Suprapubic skin (tissue), 4 donors: ENCODE measurements at regions not wholly inside any gene's neighbourhood (a gene's known extent, or its start where the extent isn't known, plus 50 kb on each side); places are given as distances from the start of the nearest gene placed in this dataset.
A peak's percentile ranks its signal among the peaks of the same experiment; 100 is the strongest.

Experiments
- DNase-seq, 2 donors: peaks; one replicate each; pipeline ENCODE4 v3.0.0-alpha.2; 2019; ENCODE audit warnings: low spot score in 2 of 2
- H3K27ac ChIP-seq: fragments of 200-600 bp; sonication (generic); one replicate; pipeline ENCODE4 v1.5.1; 2019
- H3K27me3 ChIP-seq: fragments of 200-600 bp; sonication (generic); one replicate; pipeline ENCODE4 v1.5.1; 2019
- H3K36me3 ChIP-seq: fragments of 200-600 bp; sonication (generic); one replicate; pipeline ENCODE4 v1.5.1; 2019
- H3K4me1 ChIP-seq: fragments of 200-600 bp; sonication (generic); one replicate; pipeline ENCODE4 v1.5.1; 2019
- H3K4me3 ChIP-seq: fragments of 200-600 bp; sonication (generic); one replicate; pipeline ENCODE4 v1.5.1; 2019; ENCODE audit warnings: mild to moderate bottlenecking
- H3K9me3 ChIP-seq: fragments of 200-600 bp; sonication (generic); one replicate; pipeline ENCODE4 v1.5.1; 2019
- CTCF ChIP-seq, 2 donors: fragments of 200-600 bp in 1 of 2; fragments of 450-650 bp in 1 of 2; sonication (generic) in 1 of 2; IDR thresholded peaks; one replicate each; pipeline ENCODE4 v1.5.1; 2016 to 2019; ENCODE audit warnings: antibody characterized with exemption in 2 of 2, mild to moderate bottlenecking in 1 of 2, moderate library complexity in 1 of 2
- EP300 ChIP-seq: sonication (generic); formaldehyde crosslinking; IDR thresholded peaks from one replicate; pipeline ENCODE4 v1.6.1; 2017; ENCODE audit warnings: antibody characterized with exemption
- POLR2A ChIP-seq, 2 donors: fragments of 450-650 bp; IDR thresholded peaks; one replicate each; pipeline ENCODE4 v1.6.1; 2017; ENCODE audit warnings: antibody characterized with exemption in 2 of 2, mild to moderate bottlenecking in 2 of 2, moderate library complexity in 2 of 2
- POLR2AphosphoS5 ChIP-seq, 3 donors: sonication (generic); formaldehyde crosslinking; IDR thresholded peaks; one replicate each; pipeline ENCODE4 v1.6.1; 2017; ENCODE audit warnings: antibody characterized with exemption in 3 of 3
- WGBS: methylation state at CpG from one replicate; pipeline ENCODE4 v1.1.5; 2018; 5-methylcytosine and 5-hydroxymethylcytosine counted together

GRCh38 chr14:80310938-80311750, 99.8 kb upstream of the DIO2 start:
- no peak overlapping the region for H3K27ac ChIP-seq
- no peak overlapping the region for H3K4me3 ChIP-seq
- no peaks in the 10 kb centered on the region for H3K27me3 ChIP-seq
- DNase-seq: no peak
- H3K4me1 ChIP-seq: peaks cover 2% of the 10 kb centered on the region
- no peaks in the 10 kb centered on the region for H3K36me3 ChIP-seq
- no peaks in the 10 kb centered on the region for H3K9me3 ChIP-seq
- 79% methylated on average over 5 of the region's 5 CpGs for WGBS
- TF ChIP-seq EP300 (no peak), POLR2AphosphoS5 (IDR thresholded peaks at IDR 0.05) (no peak), CTCF (IDR thresholded peaks at IDR 0.05) (no peak), POLR2A (IDR thresholded peaks at IDR 0.05) (no peak)

DNA sequence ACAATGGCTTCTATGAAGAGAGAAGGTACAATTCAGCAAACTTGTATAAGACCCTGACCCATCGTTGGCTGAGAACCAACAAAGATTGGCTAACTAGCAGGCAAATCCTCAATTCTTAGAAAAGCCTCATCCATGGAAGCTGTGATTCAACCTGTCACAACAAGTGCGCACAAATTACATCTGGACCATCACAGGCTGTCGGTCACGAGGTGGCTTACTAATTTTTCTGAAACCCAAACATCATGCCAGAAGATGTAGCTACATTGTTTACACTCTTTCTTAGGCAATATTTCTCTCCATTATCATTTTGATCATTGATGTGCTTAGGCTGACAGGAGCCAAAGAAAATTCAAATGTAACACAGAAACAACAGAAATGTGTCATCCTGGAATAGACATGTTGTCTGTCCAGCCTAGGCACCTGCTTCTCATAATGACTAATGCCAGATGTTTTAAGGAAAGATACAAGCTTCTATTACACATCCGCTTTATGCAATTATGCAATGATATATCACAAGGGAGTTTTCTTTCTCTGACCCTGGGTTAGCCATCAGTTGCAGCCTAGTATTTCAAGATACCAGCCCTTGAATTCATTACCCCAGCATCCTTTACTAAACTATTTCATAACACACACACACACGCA, 92.9 kb upstream of the DIO2 start:
- no peaks in the 10 kb centered on the region for H3K4me1 ChIP-seq
- DNase-seq: peak in 1 of 2 donors; percentile 67
- H3K27me3 ChIP-seq: no peaks in the 10 kb centered on the region
- H3K9me3 ChIP-seq: no peaks in the 10 kb centered on the region
- WGBS: 46% methylated on average over 6 of the region's 6 CpGs
- no peak overlapping the region for H3K4me3 ChIP-seq
- no peak overlapping the region for H3K27ac ChIP-seq
- H3K36me3 ChIP-seq: no peaks in the 10 kb centered on the region
- TF ChIP-seq POLR2AphosphoS5 (IDR thresholded peaks at IDR 0.05) (peak in 1 of 3 donors; percentile 5), CTCF (IDR thresholded peaks at IDR 0.05) (no peak), POLR2A (IDR thresholded peaks at IDR 0.05) (no peak), EP300 (no peak)

DNA sequence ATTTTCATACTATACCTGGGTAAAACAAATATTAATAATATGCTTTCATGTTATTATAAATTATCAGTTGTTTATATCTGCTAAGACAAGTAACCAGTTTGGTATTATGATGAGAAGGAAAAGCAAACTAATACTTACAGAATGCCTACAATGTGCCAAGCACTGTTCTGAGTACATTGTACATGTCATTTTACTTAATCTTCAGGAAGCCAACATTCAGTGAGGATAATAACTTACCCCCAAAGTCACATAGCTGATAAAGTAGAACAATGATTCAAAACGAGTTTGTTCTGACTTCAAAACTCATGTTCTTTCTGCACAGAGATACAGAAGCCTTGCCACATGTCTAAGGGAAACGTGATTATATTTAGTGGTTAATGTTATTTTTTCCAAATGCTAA, 89.0 kb upstream of the DIO2 start:
- Histone ChIP-seq H3K27me3 (no peaks in the 10 kb centered on the region), H3K36me3 (no peaks in the 10 kb centered on the region), H3K27ac (no peak overlapping the region), H3K9me3 (no peaks in the 10 kb centered on the region), H3K4me3 (no peak overlapping the region), H3K4me1 (no peaks in the 10 kb centered on the region)
- 70% methylated on average over 2 of the region's 2 CpGs for WGBS
- TF ChIP-seq EP300: no peak
- no peak for TF ChIP-seq CTCF (IDR thresholded peaks at IDR 0.05)
- TF ChIP-seq POLR2AphosphoS5 (IDR thresholded peaks at IDR 0.05): no peak
- DNase-seq: no peak

- no peak for DNase-seq
Observed at GRCh38 chr14:80298491-80299017, 87.2 kb upstream of the DIO2 start.

More at GRCh38 chr14:80298491-80299017, 87.2 kb upstream of the DIO2 start:
- Histone ChIP-seq H3K4me3 (no peak overlapping the region), H3K27me3 (no peaks in the 10 kb centered on the region), H3K9me3 (no peaks in the 10 kb centered on the region), H3K4me1 (no peaks in the 10 kb centered on the region), H3K27ac (no peak overlapping the region), H3K36me3 (no peaks in the 10 kb centered on the region)
- 78% methylated on average over 8 of the region's 8 CpGs for WGBS
- TF ChIP-seq POLR2A (IDR thresholded peaks at IDR 0.05): no peak
- TF ChIP-seq EP300: no peak
- TF ChIP-seq POLR2AphosphoS5 (IDR thresholded peaks at IDR 0.05): no peak
- TF ChIP-seq CTCF (IDR thresholded peaks at IDR 0.05): no peak
